ENCODE measurements at regions not wholly inside any gene's neighbourhood (a gene's known extent, or its start where the extent isn't known, plus 50 kb on each side); places are given as distances from the start of the nearest gene placed in this dataset.

DNA sequence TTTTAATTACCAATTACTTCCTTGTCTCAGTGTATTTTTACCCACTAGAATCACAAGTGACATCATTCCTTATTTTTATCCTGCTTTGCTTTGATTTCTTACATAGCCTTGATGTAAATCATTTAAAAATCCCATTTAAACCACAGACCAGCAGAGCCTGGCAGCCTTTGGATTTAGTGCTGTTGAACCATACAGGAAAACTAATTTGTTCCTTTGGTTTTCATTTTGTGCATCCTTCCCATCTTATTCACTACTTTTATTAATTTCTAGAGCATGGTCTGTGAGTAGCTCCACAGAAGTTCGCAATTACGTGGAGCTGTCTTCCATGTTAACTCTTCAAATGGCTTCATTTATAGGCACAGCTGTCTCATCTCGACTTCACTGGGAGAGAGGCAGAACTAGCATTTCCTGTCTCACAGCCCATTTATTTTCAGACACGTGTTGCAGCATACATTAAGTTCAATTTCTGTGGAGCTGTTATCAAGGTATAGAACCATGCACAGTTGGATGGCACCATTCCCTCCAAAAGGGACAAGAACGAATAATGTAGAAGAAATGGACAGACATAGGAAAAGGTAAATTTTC lies 235.3 kb downstream of the MRPL39 start:
- no peaks in the 10 kb centered on the region for H3K9me3 ChIP-seq
- H3K4me2 ChIP-seq: peak overlapping the region; percentile 20; the same call in 1 of the 2 replicates
- peaks cover 13% of the 10 kb centered on the region; the same call in 1 of the 2 replicates for H3K4me1 ChIP-seq
- H3K9ac ChIP-seq: no peak overlapping the region
- no peaks in the 10 kb centered on the region for H4K20me1 ChIP-seq
- H3K27me3 ChIP-seq: no peaks in the 10 kb centered on the region
- H3K27ac ChIP-seq: no peak overlapping the region
- H3K4me3 ChIP-seq: no peak overlapping the region
- TF ChIP-seq Cebpa-rat (IDR thresholded peaks at IDR 0.05): no peak
- no peaks in the 10 kb centered on the region for H3K36me3 ChIP-seq

DNA sequence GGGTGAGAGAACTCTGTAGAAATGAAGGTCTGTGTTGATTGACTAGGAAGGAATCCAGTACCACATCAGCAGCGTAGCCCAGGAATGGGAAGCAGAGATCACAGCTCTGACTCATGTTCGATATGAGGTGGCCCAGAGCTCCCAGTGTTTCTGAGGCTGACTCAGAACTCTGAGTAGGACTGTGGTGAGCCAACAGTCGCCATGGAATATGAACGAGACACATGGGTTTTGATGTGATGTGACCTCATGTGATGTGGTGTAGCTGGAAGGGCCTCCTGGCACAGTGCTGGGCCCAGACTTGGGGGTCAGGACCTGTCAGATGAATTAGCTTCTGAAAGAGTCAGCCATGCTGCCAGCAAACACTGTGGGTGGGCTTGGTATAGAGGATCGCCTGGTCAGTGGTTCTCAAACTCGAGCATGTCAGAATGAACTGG lies 237.0 kb downstream of the MRPL39 start:
- H3K36me3 ChIP-seq: no peaks in the 10 kb centered on the region
- no peak overlapping the region for H3K4me2 ChIP-seq
- H3K9me3 ChIP-seq: no peaks in the 10 kb centered on the region
- H3K9ac ChIP-seq: no peak overlapping the region
- no peak overlapping the region for H3K4me3 ChIP-seq
- no peak for TF ChIP-seq Cebpa-rat (IDR thresholded peaks at IDR 0.05)
- H4K20me1 ChIP-seq: no peaks in the 10 kb centered on the region
- no peaks in the 10 kb centered on the region for H3K27me3 ChIP-seq
- no peak overlapping the region for H3K27ac ChIP-seq
- H3K4me1 ChIP-seq: peaks cover 11% of the 10 kb centered on the region; the same call in 1 of the 2 replicates

DNA sequence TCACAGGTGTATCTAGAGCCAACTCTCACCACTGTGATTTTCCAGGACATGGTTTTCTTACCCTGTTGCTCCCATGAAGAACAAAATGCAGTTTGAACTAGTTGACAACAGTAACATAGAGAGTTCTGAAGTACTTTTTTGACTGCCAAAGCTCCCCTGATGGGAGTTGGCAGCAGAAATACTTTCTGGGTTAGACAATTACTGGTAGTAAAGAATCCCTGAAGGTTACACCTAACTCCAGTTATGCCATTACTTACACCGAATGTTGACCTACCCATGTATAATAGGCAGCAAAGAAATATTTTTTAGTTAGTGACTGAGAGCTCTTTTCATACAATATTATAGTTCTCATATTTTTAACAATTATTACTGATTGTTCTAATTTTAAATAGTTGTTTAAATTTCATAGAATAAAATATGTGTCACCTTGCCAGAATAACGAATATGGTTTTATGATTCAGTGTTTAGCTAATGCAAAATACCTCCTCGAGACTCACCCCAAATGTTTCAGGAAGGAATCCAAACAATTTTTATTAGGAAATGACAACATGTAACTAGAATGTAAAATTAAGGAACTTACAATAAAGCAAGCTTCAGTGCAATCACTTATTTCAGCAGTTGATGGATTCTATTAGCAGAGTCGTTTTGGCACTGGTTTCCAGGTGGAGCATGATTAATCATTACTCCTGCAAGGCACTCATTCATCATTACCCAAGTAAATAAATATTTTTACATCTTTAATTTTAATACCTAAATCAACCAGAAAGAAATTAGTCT lies 237.6 kb downstream of the MRPL39 start:
- Histone ChIP-seq H3K9ac (no peak overlapping the region), H3K4me2 (no peak overlapping the region), H3K27me3 (no peaks in the 10 kb centered on the region), H3K27ac (no peak overlapping the region), H3K4me1 (peaks cover 11% of the 10 kb centered on the region; the same call in 1 of the 2 replicates), H3K4me3 (no peak overlapping the region), H3K9me3 (no peaks in the 10 kb centered on the region), H4K20me1 (no peaks in the 10 kb centered on the region), H3K36me3 (no peaks in the 10 kb centered on the region)
- no peak for TF ChIP-seq Cebpa-rat (IDR thresholded peaks at IDR 0.05)

DNA sequence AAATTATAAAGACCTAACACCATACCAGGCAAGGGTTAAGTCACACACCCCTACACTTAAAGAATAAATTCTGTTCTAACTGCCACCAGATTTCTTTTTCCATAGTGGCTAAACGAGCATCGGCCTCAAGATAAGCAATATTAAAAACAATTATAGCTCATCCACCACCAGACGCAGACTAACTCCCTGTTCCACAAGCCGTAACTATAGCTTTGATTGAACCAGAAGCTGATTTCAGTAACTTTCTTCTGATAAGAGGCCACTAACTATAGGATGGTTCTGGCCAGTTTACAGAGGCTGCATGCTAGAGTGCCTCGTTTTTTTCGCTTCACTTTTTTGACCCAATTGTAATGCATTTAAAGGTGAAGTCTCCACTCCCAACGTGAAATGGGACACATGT lies 238.8 kb downstream of the MRPL39 start:
- TF ChIP-seq Cebpa-rat (IDR thresholded peaks at IDR 0.05): no peak
- H3K27ac ChIP-seq: no peak overlapping the region
- peaks cover 11% of the 10 kb centered on the region; the same call in 1 of the 2 replicates for H3K4me1 ChIP-seq
- no peaks in the 10 kb centered on the region for H3K36me3 ChIP-seq
- H3K9ac ChIP-seq: no peak overlapping the region
- H3K4me2 ChIP-seq: no peak overlapping the region
- H3K9me3 ChIP-seq: no peaks in the 10 kb centered on the region
- H3K27me3 ChIP-seq: no peaks in the 10 kb centered on the region
- H3K4me3 ChIP-seq: no peak overlapping the region
- H4K20me1 ChIP-seq: no peaks in the 10 kb centered on the region

DNA sequence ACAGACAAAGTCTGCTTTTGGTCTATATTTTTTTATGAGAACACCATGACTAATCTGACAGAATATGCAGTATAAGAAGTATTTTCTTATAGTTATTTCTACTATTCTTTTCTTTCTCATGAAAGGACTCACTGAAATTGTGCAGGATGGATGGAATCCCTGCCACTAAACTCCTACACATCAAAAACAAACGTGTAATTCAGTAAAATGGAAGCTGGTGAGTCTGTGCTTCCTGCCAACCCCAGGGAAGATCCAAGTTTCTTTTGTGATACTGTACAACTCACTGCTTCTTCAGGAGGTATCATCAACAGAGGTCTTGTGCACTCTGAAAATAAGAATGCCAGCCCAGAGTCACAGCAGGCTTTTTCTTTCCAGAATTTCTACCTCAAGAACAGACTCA lies 241.2 kb downstream of the MRPL39 start:
- Histone ChIP-seq H3K9ac (no peak overlapping the region), H3K36me3 (no peaks in the 10 kb centered on the region), H3K9me3 (no peaks in the 10 kb centered on the region), H4K20me1 (no peaks in the 10 kb centered on the region), H3K27me3 (no peaks in the 10 kb centered on the region), H3K27ac (no peak overlapping the region), H3K4me2 (no peak overlapping the region), H3K4me3 (no peak overlapping the region), H3K4me1 (no peaks in the 10 kb centered on the region)
- no peak for TF ChIP-seq Cebpa-rat (IDR thresholded peaks at IDR 0.05)

DNA sequence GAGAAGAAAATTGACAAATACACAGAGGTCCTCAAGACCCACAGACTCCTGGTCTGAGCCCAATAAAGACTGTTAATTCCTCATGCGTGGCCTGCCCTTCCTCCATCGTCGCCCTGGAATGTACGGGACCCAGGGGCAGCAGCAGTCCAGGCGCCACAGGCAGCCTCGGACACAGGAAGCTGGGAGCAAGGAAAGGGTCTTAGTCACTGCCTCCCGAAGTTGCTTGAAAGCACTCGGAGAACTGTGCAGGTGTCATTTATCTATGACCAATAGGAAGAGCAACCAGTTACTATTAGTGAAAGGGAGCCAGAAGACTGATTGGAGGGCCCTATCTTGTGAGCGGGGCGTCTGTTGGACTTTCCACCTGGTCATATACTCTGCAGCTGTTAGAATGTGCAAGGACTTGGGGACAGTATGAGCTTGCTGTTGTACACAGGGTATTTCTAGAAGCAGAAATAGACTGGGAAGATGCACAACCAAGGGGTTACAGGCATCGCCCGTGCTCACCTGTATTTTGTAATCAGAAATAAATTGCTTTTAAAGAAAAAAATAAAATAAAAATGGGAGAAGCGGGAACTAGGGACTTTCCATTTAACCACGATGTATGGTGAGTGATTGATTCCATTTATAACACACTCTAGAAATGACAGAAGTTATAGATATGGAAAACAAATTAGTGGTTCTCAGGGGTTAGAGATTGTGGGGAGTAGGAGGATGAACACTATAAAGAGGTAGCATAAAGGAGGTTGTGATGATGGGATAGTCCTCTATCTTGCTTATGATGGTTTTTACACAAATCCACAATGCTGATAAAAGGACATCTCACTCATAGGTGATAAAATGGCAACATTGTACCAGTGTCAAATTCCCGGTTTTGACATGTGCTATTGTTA lies 244.7 kb downstream of the MRPL39 start:
- Histone ChIP-seq H3K9me3 (no peaks in the 10 kb centered on the region), H3K9ac (no peak overlapping the region), H3K4me3 (no peak overlapping the region), H4K20me1 (no peaks in the 10 kb centered on the region), H3K4me2 (no peak overlapping the region), H3K4me1 (no peaks in the 10 kb centered on the region), H3K36me3 (no peaks in the 10 kb centered on the region), H3K27me3 (no peaks in the 10 kb centered on the region), H3K27ac (no peak overlapping the region)
- no peak for TF ChIP-seq Cebpa-rat (IDR thresholded peaks at IDR 0.05)

DNA sequence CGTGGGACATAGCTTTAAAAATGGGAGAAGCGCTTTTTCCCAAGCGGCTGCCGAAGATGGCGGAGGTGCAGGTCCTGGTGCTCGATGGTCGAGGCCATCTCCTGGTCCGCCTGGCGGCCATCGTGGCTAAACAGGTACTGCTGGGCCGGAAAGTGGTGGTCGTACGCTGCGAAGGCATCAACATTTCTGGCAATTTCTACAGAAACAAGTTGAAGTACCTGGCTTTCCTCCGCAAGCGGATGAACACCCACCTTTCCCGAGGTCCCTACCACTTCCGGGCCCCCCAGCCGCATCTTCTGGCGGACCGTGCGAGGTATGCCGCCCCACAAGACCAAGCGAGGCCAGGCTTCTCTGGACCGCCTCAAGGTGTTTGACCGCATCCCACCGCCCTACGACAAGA lies 245.5 kb downstream of the MRPL39 start:
- TF ChIP-seq Cebpa-rat (IDR thresholded peaks at IDR 0.05): no peak
- Histone ChIP-seq H3K4me2 (no peak overlapping the region), H3K4me1 (no peaks in the 10 kb centered on the region), H3K9me3 (no peaks in the 10 kb centered on the region), H3K36me3 (no peaks in the 10 kb centered on the region), H3K27me3 (no peaks in the 10 kb centered on the region), H4K20me1 (no peaks in the 10 kb centered on the region), H3K27ac (no peak overlapping the region), H3K9ac (no peak overlapping the region), H3K4me3 (no peak overlapping the region)

DNA sequence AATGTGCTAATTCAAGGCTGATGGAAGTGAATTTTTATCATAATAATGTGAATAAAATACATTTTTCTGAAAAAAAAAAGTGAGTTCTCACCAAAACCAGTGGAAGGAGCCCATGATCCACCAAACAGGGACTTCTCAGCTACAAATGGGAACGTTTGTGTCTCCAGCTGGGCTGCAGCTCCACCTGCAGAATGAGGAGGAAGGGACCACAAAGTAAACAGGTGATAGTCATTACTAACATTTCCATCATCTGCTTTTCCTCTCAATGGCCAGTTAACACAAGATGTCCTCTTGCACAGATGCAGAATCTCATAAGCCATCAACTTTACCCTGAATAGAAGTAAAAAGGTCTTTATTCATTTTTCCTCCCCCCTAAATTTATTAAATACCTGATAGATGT lies 246.2 kb downstream of the MRPL39 start:
- no peak overlapping the region for H3K4me2 ChIP-seq
- H3K27me3 ChIP-seq: no peaks in the 10 kb centered on the region
- H3K27ac ChIP-seq: no peak overlapping the region
- H3K4me3 ChIP-seq: no peak overlapping the region
- no peak overlapping the region for H3K9ac ChIP-seq
- no peaks in the 10 kb centered on the region for H4K20me1 ChIP-seq
- H3K9me3 ChIP-seq: no peaks in the 10 kb centered on the region
- no peak for TF ChIP-seq Cebpa-rat (IDR thresholded peaks at IDR 0.05)
- no peaks in the 10 kb centered on the region for H3K36me3 ChIP-seq
- H3K4me1 ChIP-seq: no peaks in the 10 kb centered on the region

DNA sequence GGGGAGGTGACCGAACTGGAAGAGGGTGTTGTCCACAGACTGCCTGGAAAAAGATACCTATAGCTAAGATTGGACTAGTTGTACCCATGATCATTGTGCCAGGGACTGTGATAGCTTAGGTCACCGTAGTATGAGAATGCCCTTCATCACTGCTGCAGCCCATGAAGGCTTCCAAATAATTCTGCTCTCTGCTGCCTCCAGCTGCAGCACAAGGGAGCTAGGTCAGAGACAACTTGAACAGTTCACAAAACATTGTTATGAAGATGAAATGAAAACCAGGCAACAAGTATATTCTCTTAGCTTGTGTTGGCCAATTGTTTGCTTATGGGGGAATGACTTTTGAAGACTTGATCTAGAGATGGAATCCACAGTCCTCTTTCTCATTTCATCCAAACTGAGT lies 246.7 kb downstream of the MRPL39 start:
- Histone ChIP-seq H3K27me3 (no peaks in the 10 kb centered on the region), H3K27ac (no peak overlapping the region), H4K20me1 (no peaks in the 10 kb centered on the region), H3K36me3 (no peaks in the 10 kb centered on the region), H3K9me3 (no peaks in the 10 kb centered on the region), H3K4me2 (no peak overlapping the region), H3K4me3 (no peak overlapping the region), H3K4me1 (no peaks in the 10 kb centered on the region), H3K9ac (no peak overlapping the region)
- TF ChIP-seq Cebpa-rat (IDR thresholded peaks at IDR 0.05): no peak

DNA sequence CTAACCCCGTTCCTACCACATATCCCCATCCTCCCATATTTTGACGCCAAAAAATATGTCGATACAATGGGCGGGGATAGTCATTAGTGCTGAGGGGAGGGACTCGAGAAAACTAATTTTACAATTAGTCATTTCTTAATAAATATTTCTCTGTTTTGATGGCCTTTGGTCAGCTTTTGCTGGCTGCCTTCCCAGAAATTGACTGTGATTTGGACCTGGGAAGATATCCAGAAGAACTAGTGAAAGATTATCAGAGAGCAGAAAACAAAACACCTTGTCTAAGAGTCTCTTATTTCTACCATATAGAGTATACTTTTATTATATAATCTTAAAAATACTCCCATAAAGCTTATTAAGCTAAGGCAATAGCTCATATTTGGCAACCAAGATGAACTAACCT lies 247.6 kb downstream of the MRPL39 start:
- no peak for TF ChIP-seq Cebpa-rat (IDR thresholded peaks at IDR 0.05)
- Histone ChIP-seq H3K4me1 (no peaks in the 10 kb centered on the region), H4K20me1 (no peaks in the 10 kb centered on the region), H3K4me3 (no peak overlapping the region), H3K9me3 (no peaks in the 10 kb centered on the region), H3K27me3 (no peaks in the 10 kb centered on the region), H3K4me2 (no peak overlapping the region), H3K9ac (no peak overlapping the region), H3K27ac (no peak overlapping the region), H3K36me3 (no peaks in the 10 kb centered on the region)
